ENCODE measurements at regions not wholly inside any gene's neighbourhood (a gene's known extent, or its start where the extent isn't known, plus 50 kb on each side); places are given as distances from the start of the nearest gene placed in this dataset.

DNA sequence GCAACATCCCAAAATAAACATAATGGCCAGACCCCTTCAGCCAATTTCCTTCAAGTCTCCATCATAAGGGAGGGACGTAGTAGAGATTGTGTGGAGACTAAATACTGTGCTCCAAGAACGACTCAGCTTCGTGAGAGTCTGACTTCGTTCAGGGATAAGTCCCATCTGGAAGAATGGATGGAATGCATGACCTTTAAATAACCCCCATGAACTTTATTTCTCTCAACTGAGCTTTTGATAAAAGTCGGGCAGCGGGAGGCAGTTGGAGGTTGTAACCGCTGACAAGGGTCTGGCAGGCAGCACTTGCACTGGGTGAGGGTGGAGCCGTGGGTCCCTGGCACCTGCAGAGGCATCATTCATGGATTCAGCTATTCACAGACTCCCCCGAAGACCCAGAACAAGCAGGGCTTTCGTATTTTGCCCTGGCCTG lies 115.9 kb downstream of the ZFP36L2 start:
- no peak for TF ChIP-seq ZBTB7A (IDR thresholded peaks at IDR 0.05; ENCODE audit: low read depth)
- no peak for TF ChIP-seq TEAD4 (IDR thresholded peaks at IDR 0.05)
- no peak for TF ChIP-seq CREB1 (IDR thresholded peaks at IDR 0.05; ENCODE audit: low read depth)
- no peak for TF ChIP-seq CEBPB (IDR thresholded peaks at IDR 0.05)
- no peak for TF ChIP-seq RAD21 (IDR thresholded peaks at IDR 0.05; ENCODE audit: low read depth)
- TF ChIP-seq YY1 (IDR thresholded peaks at IDR 0.05; ENCODE audit: low read depth), result no peak
- TF ChIP-seq TCF12 (IDR thresholded peaks at IDR 0.05; ENCODE audit: low read depth), result no peak
- no peak for TF ChIP-seq FOXM1 (IDR thresholded peaks at IDR 0.05; ENCODE audit: borderline replicate concordance, low read depth)
- no peak for TF ChIP-seq EGR1 (IDR thresholded peaks at IDR 0.05)
- TF ChIP-seq, protein P1, sequence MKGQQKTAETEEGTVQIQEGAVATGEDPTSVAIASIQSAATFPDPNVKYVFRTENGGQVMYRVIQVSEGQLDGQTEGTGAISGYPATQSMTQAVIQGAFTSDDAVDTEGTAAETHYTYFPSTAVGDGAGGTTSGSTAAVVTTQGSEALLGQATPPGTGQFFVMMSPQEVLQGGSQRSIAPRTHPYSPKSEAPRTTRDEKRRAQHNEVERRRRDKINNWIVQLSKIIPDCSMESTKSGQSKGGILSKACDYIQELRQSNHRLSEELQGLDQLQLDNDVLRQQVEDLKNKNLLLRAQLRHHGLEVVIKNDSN (IDR thresholded peaks at IDR 0.05), result no peak
- TF ChIP-seq NFIC (IDR thresholded peaks at IDR 0.05), result no peak
- TF ChIP-seq, protein P2, sequence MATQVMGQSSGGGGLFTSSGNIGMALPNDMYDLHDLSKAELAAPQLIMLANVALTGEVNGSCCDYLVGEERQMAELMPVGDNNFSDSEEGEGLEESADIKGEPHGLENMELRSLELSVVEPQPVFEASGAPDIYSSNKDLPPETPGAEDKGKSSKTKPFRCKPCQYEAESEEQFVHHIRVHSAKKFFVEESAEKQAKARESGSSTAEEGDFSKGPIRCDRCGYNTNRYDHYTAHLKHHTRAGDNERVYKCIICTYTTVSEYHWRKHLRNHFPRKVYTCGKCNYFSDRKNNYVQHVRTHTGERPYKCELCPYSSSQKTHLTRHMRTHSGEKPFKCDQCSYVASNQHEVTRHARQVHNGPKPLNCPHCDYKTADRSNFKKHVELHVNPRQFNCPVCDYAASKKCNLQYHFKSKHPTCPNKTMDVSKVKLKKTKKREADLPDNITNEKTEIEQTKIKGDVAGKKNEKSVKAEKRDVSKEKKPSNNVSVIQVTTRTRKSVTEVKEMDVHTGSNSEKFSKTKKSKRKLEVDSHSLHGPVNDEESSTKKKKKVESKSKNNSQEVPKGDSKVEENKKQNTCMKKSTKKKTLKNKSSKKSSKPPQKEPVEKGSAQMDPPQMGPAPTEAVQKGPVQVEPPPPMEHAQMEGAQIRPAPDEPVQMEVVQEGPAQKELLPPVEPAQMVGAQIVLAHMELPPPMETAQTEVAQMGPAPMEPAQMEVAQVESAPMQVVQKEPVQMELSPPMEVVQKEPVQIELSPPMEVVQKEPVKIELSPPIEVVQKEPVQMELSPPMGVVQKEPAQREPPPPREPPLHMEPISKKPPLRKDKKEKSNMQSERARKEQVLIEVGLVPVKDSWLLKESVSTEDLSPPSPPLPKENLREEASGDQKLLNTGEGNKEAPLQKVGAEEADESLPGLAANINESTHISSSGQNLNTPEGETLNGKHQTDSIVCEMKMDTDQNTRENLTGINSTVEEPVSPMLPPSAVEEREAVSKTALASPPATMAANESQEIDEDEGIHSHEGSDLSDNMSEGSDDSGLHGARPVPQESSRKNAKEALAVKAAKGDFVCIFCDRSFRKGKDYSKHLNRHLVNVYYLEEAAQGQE (IDR thresholded peaks at IDR 0.05; ENCODE audit: low read depth), result no peak
- TF ChIP-seq, protein P3, sequence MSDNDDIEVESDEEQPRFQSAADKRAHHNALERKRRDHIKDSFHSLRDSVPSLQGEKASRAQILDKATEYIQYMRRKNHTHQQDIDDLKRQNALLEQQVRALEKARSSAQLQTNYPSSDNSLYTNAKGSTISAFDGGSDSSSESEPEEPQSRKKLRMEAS (IDR thresholded peaks at IDR 0.05), result no peak
- TF ChIP-seq TAF1 (IDR thresholded peaks at IDR 0.05; ENCODE audit: low read depth), result no peak
- no peak for TF ChIP-seq EP300 (IDR thresholded peaks at IDR 0.05; ENCODE audit: borderline replicate concordance)

DNA sequence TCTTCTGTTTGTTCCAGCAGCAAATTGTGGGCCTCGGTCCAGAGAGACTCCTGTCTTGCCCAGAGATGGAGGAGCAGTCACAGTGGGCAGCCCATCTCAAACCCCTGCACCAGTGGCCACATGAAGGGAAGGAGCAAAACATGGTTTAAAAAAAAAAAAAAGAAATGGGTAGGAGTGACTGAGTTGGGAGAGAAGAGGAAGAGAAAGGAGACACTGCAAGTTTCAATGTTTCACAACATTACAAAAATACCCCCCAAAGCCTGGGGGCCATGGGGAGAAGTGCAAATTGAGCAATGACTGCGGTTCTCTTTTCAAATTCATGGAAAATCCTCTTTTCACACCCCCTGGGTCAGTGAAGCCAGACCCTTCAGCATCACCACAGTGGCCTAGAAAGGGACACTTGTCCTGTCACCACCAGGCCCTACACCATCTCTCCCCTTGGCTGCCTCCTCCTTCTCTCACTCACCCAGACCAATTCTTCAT lies 117.1 kb downstream of the ZFP36L2 start:
- TF ChIP-seq FOXM1 (IDR thresholded peaks at IDR 0.05; ENCODE audit: borderline replicate concordance, low read depth) (no peak), CEBPB (IDR thresholded peaks at IDR 0.05) (no peak), CREB1 (IDR thresholded peaks at IDR 0.05; ENCODE audit: low read depth) (no peak), EGR1 (IDR thresholded peaks at IDR 0.05) (no peak), TEAD4 (IDR thresholded peaks at IDR 0.05) (no peak)
- TF ChIP-seq, protein P2 (IDR thresholded peaks at IDR 0.05; ENCODE audit: low read depth), result no peak

DNA sequence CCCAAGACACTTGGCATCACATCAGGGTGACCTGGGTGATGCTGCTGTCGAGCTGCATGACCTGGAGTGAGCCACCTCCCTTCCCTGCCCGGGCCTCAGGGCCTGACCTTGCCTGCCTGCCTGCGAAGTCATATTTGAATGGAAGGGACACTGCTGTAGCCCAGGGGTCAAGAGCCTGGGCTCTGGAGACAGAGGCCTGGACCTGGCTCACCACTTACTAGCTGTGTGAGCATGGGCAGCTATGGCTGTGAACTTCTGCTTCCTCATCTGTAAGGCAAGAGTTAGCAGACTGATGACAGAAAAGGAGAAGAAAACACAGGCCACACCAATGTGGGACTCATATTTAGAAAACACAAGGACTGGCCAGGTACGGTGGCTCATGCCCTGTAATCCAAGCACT lies 118.7 kb downstream of the ZFP36L2 start:
- TF ChIP-seq TCF12 (IDR thresholded peaks at IDR 0.05; ENCODE audit: low read depth) (no peak), TEAD4 (IDR thresholded peaks at IDR 0.05) (no peak), FOXM1 (IDR thresholded peaks at IDR 0.05; ENCODE audit: borderline replicate concordance, low read depth) (no peak), TAF1 (IDR thresholded peaks at IDR 0.05; ENCODE audit: low read depth) (no peak), CREB1 (IDR thresholded peaks at IDR 0.05; ENCODE audit: low read depth) (no peak), EP300 (IDR thresholded peaks at IDR 0.05; ENCODE audit: borderline replicate concordance) (no peak), CEBPB (IDR thresholded peaks at IDR 0.05) (no peak), EGR1 (IDR thresholded peaks at IDR 0.05) (no peak), YY1 (IDR thresholded peaks at IDR 0.05; ENCODE audit: low read depth) (no peak), RAD21 (IDR thresholded peaks at IDR 0.05; ENCODE audit: low read depth) (no peak), NFIC (IDR thresholded peaks at IDR 0.05) (no peak), ZBTB7A (IDR thresholded peaks at IDR 0.05; ENCODE audit: low read depth) (no peak)
- TF ChIP-seq, protein P1 (IDR thresholded peaks at IDR 0.05), result no peak
- TF ChIP-seq, protein P2 (IDR thresholded peaks at IDR 0.05; ENCODE audit: low read depth), result no peak

DNA sequence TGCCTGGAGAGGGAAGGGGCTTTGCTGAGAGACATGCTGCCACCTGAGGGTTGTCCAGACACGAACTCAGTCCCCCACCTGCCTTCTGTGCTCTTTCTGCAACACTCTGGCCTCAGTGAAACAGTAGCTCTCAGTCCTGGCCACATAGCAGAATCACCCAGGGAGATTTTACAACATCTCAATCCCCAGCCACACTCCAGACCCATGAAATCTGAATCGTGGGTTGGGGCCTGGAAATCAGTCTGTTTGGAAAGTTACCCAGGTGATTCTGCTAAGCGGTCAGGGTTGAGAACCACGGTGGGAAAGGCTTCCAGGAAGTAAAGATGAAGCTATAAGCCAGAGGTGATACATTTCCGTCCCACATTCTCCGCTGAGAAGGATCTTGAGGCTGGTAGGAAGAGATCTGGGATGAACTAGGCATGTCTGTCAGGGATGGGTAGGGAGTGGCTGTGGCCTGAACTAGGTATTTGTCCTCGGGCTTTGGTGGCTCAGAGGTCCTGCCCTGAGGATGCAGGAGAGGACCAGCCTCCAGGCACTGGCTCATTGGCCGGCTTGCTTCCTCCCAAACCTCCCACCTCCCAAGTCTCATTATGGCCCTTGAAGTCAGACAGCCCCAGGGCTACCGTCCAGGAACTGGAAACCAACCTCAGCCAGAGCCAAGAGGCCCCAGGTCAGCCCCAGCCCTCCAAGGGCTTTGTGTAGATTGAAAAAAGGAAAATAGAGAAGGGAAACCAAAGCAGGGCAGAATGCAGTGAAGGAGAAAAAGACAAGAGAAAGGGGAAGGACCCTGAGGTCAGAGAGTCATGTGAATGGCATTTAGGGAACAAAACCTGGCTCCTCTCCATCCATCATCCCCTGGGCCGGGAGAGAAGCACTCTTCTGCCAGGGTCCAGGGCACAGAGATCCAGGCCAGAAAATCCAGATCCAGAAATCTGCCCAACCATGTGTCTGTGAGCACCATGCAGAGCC lies 119.6 kb downstream of the ZFP36L2 start:
- TF ChIP-seq, protein P3 (IDR thresholded peaks at IDR 0.05), result no peak
- TF ChIP-seq NFIC (IDR thresholded peaks at IDR 0.05) (peak; percentile 34; the same call in 1 of the 2 replicates), YY1 (IDR thresholded peaks at IDR 0.05; ENCODE audit: low read depth) (no peak)

Data from Ishikawa (cell line).